ENCODE measurements at regions not wholly inside any gene's neighbourhood (a gene's known extent, or its start where the extent isn't known, plus 50 kb on each side); places are given as distances from the start of the nearest gene placed in this dataset.

DNA sequence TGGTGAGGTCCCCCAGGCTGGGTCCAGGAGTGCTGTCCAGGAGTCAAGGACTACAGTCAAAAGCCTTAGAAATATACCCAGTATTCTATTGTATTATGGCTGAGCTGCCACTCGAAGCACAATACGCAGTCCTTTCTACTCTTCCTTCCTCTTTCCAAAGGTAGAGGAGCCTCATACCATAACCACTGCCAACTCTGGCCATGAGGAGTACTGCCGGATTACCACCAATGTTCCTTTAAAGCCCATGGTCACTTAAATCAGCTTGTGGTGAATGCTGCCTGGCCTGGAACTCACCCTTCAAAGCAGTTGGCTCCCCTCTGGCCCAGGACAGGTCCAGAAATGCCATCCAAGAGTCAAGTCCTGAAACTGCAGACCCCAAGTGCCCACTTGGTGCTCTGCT lies 425.4 kb downstream of the SLC16A7 start:
- Histone ChIP-seq H4K20me1 (ENCODE audit: low read depth, low read length) (no peaks in the 10 kb centered on the region), H3K79me2 (ENCODE audit: insufficient read depth, low read length) (no peaks in the 10 kb centered on the region), H3K9ac (ENCODE audit: low read length) (no peak overlapping the region), H3K36me3 (ENCODE audit: low read length) (no peaks in the 10 kb centered on the region), H3K4me2 (ENCODE audit: low read depth, low read length, poor library complexity, severe bottlenecking) (no peak overlapping the region), H3K27ac (ENCODE audit: low read depth, low read length) (no peak overlapping the region), H3K9me3 (ENCODE audit: insufficient read depth, low read length) (no peaks in the 10 kb centered on the region), H3F3A (ENCODE audit: insufficient read depth) (no peaks in the 10 kb centered on the region), H3K27me3 (ENCODE audit: low read length) (no peaks in the 10 kb centered on the region), H3K9me2 (replicated peaks; ENCODE audit: insufficient read depth, low read length) (no peaks in the 10 kb centered on the region), H3K4me3 (ENCODE audit: insufficient read depth, low read length, poor library complexity, severe bottlenecking) (no peak overlapping the region), H2AFZ (ENCODE audit: low read depth, low read length, severe bottlenecking) (no peak overlapping the region)
- TF ChIP-seq CTCF (IDR thresholded peaks at IDR 0.05; ENCODE audit: insufficient read depth, low read length, poor library complexity, severe bottlenecking), result no peak
- no peak for TF ChIP-seq EZH2phosphoT487 (conservative IDR thresholded peaks at IDR 0.05; ENCODE audit: low read length)

DNA sequence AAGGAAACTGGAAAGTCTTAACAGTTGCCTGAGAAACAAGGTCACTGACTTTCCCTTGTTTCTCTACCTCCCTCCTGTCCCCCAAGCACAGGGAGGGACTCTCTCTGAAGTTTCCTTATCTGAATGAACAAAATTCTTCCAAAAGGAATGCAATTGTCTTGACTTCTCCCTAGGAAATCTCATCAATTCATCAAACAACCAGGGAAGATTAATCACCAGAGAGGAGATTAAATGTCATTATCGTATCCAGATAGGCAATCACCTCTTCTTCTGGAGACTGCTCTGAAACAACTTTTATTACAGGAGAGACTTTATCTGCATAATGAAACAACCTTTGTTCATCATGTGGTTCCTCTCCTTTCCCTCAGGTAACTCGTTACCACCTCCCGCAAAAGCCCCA lies 431.4 kb downstream of the SLC16A7 start:
- Histone ChIP-seq H2AFZ (ENCODE audit: low read depth, low read length, severe bottlenecking) (no peak overlapping the region), H4K20me1 (ENCODE audit: low read depth, low read length) (no peaks in the 10 kb centered on the region), H3K4me3 (ENCODE audit: insufficient read depth, low read length, poor library complexity, severe bottlenecking) (no peak overlapping the region), H3K9ac (ENCODE audit: low read length) (no peak overlapping the region), H3K27me3 (ENCODE audit: low read length) (no peaks in the 10 kb centered on the region), H3K27ac (ENCODE audit: low read depth, low read length) (no peak overlapping the region), H3K36me3 (ENCODE audit: low read length) (no peaks in the 10 kb centered on the region), H3K9me2 (replicated peaks; ENCODE audit: insufficient read depth, low read length) (no peaks in the 10 kb centered on the region), H3K79me2 (ENCODE audit: insufficient read depth, low read length) (no peaks in the 10 kb centered on the region), H3K4me2 (ENCODE audit: low read depth, low read length, poor library complexity, severe bottlenecking) (no peak overlapping the region), H3F3A (ENCODE audit: insufficient read depth) (no peaks in the 10 kb centered on the region), H3K9me3 (ENCODE audit: insufficient read depth, low read length) (no peaks in the 10 kb centered on the region)
- TF ChIP-seq EZH2phosphoT487 (conservative IDR thresholded peaks at IDR 0.05; ENCODE audit: low read length) (no peak), CTCF (IDR thresholded peaks at IDR 0.05; ENCODE audit: insufficient read depth, low read length, poor library complexity, severe bottlenecking) (no peak)

- H4K20me1 ChIP-seq (ENCODE audit: low read depth, low read length), result no peaks in the 10 kb centered on the region
Observed at GRCh38 chr12:60034147-60034546, 438.3 kb downstream of the SLC16A7 start.

More at GRCh38 chr12:60034147-60034546, 438.3 kb downstream of the SLC16A7 start:
- Histone ChIP-seq H3K9ac (ENCODE audit: low read length) (no peak overlapping the region), H2AFZ (ENCODE audit: low read depth, low read length, severe bottlenecking) (no peak overlapping the region), H3K27me3 (ENCODE audit: low read length) (no peaks in the 10 kb centered on the region), H3K27ac (ENCODE audit: low read depth, low read length) (no peak overlapping the region), H3K4me2 (ENCODE audit: low read depth, low read length, poor library complexity, severe bottlenecking) (no peak overlapping the region), H3K4me3 (ENCODE audit: insufficient read depth, low read length, poor library complexity, severe bottlenecking) (no peak overlapping the region), H3K36me3 (ENCODE audit: low read length) (no peaks in the 10 kb centered on the region), H3F3A (ENCODE audit: insufficient read depth) (no peaks in the 10 kb centered on the region), H3K79me2 (ENCODE audit: insufficient read depth, low read length) (no peaks in the 10 kb centered on the region), H3K9me2 (replicated peaks; ENCODE audit: insufficient read depth, low read length) (no peaks in the 10 kb centered on the region), H3K9me3 (ENCODE audit: insufficient read depth, low read length) (0 out of 2 replicates have a peak, but pooled peaks cover 11% of the 10 kb centered on the region)
- TF ChIP-seq EZH2phosphoT487 (conservative IDR thresholded peaks at IDR 0.05; ENCODE audit: low read length) (no peak), CTCF (IDR thresholded peaks at IDR 0.05; ENCODE audit: insufficient read depth, low read length, poor library complexity, severe bottlenecking) (no peak)
